Globus pallidus (tissue), 1 donor: ENCODE measurements at regions not wholly inside any gene's neighbourhood (a gene's known extent, or its start where the extent isn't known, plus 50 kb on each side); places are given as distances from the start of the nearest gene placed in this dataset.
"Not testable (repeated sequence)": the region's sequence is repeated elsewhere in the genome, so short reads cannot be mapped to it uniquely, and the experiment has no call there.

Source experiments
- DNase-seq: peaks from one replicate; pipeline ENCODE4 v3.0.0-alpha.2; 2015; ENCODE audit warnings: low spot score

GRCh38 chr16:22572331-22573224 lies 61.9 kb downstream of the NPIPB5 start:
- DNase-seq: peak; percentile 22

GRCh38 chr16:22573225-22573530 lies 62.5 kb downstream of the NPIPB5 start:
- DNase-seq: not testable (repeated sequence)

GRCh38 chr16:22576506-22576905 lies 65.8 kb downstream of the NPIPB5 start:
- not testable (repeated sequence) for DNase-seq

DNA sequence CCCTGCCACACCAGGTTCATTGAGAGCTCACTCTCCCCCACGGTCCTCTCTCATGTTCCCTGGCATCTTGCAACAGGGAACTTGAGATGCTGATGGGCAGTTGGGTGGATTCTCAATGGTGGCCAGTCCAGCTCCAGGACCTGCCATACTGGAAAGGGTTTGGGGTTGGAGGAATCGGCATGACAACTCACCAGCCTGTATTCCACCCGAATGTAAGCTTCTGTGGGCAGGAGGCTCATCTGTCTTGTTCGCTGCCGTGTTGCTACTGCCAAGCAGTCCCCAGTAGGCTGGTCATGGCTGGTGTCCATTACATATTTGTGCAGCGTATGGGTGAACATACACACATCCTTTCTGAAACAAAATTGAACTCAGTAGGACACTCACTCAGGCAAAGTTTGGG lies 72.5 kb downstream of the NPIPB5 start:
- DNase-seq: not testable (repeated sequence)

DNA sequence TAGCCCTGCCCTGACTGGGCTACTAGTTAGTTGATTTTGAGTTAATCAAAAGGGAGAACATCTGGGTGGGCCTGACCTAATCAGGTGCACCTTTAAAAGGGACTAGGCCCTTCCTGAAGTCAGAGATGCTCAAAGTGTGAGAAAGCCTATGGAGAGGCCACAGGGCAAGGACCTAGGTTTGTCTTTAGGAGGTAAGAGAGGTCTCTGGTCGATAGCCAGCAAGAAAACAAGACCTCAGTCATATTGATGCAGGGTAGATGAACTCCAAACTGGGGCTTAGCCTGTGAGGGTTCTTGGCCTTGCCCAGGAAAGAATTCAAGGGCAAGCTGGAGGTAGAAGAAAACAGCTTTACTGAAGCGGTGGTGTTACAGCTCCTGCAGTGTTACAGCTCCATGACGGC lies 73.8 kb downstream of the NPIPB5 start:
- DNase-seq: not testable (repeated sequence)

DNA sequence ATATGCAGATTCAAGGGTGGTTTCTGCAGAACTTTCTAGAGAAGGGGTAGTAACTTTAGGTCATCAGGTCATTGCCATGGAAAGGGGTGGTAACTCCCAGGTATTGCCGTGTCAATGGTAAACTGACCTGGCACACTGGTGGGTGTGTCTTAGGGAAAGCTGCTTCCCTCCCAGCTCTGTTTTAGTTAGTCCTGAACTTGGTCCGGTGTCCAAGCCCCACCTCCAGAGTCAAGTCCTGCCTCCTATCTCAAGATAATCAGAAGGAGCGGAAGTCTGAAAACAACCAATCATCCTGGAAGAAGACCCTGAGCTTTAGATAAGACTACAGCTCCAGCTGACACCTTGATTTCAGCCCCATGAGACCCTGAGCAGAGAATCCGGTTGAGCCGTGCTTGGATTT lies 74.2 kb downstream of the NPIPB5 start:
- not testable (repeated sequence) for DNase-seq

DNA sequence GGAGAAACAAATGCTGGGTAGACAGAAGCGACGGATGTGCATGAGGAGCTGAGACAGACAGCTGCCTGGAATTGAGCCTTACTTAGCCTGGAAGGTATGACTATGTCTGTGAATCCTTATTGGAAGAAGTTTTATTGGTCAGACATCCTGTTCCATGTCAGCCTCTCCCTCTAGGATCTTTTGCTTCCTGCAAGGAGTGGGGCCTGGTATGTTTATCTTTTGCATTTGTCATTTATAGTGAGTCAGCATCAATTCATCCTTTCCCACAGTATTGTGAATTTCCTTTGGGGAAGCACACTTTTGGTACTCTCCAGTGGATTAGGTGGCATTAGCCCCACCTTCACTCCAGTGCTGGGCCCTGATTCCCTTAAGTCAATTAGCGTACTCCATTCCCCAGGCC lies 74.7 kb downstream of the NPIPB5 start:
- DNase-seq: not testable (repeated sequence)

GRCh38 chr16:22586732-22587131 lies 76.0 kb downstream of the NPIPB5 start:
- not testable (repeated sequence) for DNase-seq

GRCh38 chr16:22589757-22590156 lies 79.1 kb downstream of the NPIPB5 start:
- not testable (repeated sequence) for DNase-seq

- not testable (repeated sequence) for DNase-seq
These were observed 85.9 kb downstream of the NPIPB5 start for GRCh38 chr16:22596445-22597045.

GRCh38 chr16:22603744-22604143 lies 93.1 kb downstream of the NPIPB5 start:
- not testable (repeated sequence) for DNase-seq

DNA sequence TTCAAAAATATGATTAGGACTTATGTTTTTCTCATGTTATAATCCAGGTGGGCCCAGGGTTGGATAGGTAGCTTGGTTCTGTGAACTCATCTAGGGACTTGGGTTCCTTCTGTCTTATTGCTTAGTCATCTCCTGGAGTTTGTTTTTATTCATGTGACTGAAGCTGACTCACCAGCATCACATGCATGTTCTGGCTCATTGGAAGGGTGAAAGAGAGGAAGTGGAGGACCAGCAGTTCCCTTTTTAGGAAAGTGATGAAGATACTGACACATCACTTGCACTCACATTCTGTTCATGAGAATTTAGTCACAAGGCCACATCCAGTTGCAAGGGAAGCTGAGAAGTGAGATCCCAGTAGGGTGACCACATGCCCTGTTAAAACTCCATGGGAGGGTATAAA lies 95.9 kb downstream of the NPIPB5 start:
- not testable (repeated sequence) for DNase-seq

DNA sequence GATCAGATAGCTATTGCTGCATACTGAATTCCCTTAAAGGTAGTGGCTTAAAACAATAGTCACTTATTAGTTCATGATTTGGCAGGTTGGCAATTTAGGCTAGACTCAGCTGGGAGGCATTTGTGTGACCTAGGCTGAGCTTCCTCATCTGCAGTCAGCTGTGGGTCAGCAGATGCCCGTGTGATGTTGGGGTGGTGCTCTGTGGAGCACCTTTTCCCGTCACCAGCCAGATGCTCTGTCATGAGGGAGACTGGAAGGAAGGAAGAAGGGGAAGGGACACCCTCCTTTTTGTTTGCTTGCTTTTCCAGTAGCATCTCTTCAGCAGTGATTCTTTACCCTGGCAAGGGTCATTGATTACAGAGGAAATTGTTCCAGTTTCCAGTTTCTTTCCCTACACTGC lies 99.1 kb downstream of the NPIPB5 start:
- not testable (repeated sequence) for DNase-seq

DNA sequence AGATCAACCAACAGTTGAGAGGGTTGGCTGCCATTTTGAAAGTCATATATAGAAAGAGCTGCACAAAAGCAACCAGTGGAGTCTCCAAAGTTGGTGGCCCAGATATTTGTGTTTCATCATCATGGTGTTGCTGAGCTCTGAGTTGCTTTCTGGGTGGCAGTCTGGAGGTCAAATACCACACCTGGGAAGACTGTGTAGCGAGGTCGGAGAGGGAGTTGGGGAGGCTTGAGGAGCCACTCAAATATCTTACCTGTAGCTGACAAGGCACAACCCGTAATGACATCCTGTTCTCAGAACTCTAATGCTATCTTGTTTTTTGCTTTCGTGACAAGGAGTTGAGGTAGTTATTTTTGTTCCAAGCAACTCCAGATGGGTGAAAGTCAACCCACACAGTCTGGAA lies 100.4 kb downstream of the NPIPB5 start:
- not testable (repeated sequence) for DNase-seq

DNA sequence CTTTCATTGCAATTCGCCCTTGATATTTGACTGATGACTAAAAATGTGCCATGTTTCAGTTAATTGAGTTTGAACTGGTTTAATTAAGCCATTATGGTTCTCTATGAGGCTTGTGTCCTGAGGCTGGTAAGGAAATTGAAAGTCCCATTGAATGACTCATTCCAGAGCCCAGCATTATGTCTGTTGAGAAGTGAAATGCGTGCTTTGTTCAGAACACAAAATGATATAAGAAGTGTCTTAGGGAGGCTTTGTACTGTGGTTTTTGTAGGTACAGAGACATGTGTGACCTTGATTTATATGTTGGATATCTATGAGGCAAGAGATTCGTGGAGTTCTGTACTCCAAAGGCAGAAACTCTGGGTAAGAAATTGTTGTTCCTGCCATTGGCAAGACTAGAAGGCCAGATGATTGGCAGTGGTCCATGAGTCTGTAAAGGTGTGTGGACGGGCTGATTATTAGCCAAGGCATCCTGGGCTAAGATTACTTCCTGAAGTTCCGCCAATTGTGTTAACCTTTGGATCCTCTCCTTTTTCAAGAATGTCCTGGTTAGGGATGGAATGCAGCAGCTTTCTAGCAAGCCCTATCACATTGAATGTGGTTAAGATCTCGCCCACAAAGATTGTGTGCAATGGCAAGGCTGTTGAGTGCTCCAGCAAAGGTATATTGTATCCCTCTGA lies 103.7 kb downstream of the NPIPB5 start:
- no peak for DNase-seq

GRCh38 chr16:22618842-22619241 lies 108.2 kb downstream of the NPIPB5 start:
- DNase-seq: no peak

GRCh38 chr16:22621586-22622155 lies 111.0 kb downstream of the NPIPB5 start:
- DNase-seq: no peak

GRCh38 chr16:22622703-22623102 lies 112.0 kb downstream of the NPIPB5 start:
- no peak for DNase-seq

GRCh38 chr16:22623351-22623781 lies 112.7 kb downstream of the NPIPB5 start:
- DNase-seq: no peak

DNA sequence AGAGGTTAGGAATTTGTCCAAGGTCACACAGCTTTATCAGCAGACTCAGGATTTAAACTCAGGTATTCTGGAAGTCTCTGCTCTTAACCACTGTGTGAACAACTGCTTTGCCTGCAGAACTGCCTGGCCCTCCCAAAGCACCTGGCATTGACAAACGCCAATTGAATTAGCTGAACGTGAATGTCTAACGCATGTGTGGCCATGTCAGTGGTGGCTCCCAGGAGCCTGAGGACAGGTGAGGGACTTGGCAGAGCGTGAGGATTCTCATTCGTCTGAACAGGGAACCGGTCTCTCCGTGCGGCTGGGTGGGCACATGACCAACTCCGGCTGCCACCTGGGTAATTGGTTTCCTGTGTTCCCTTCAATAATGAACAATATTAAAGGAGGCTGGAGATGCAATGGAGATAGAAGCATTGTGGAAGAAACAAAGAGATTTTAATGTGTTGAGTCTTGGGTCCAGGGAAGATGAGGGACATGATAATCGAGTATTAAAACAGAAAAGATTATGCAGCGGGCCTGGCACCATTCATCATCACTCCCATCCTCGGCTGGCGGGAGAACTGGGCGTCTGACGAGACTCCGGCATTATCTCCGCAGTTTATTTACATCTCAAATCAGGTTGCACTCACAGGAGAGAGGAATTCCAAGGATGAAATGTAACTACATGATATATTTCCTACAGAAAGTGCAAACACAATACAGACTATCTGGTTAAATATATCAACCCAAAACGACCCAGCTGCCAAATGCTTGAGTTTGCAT lies 113.5 kb downstream of the NPIPB5 start:
- DNase-seq: no peak

- no peak for DNase-seq
These were observed 114.3 kb downstream of the NPIPB5 start for GRCh38 chr16:22624800-22625533.
